ENCODE measurements at regions not wholly inside any gene's neighbourhood (a gene's known extent, or its start where the extent isn't known, plus 50 kb on each side); places are given as distances from the start of the nearest gene placed in this dataset.

- H3K4me1 ChIP-seq (ENCODE audit: control insufficient read depth, insufficient read depth, low read length): peaks cover 7% of the 10 kb centered on the region
- peaks cover 38% of the 10 kb centered on the region for H3K27me3 ChIP-seq (ENCODE audit: control insufficient read depth, insufficient read depth, low read length, poor library complexity, severe bottlenecking)
- no peak overlapping the region for H3K4me3 ChIP-seq (ENCODE audit: insufficient read depth, low read depth, low read length)
- H3K9me3 ChIP-seq (ENCODE audit: control insufficient read depth, low read length): no peaks in the 10 kb centered on the region
- WGBS, 2 experiments: 75 to 77% methylated on average over 6 to 7 of the region's 8 CpGs
- H3K27ac ChIP-seq (ENCODE audit: insufficient read depth, low read depth, low read length, poor library complexity, severe bottlenecking): no peak overlapping the region
- H3K36me3 ChIP-seq (ENCODE audit: control insufficient read depth, insufficient read depth, low read length): no peaks in the 10 kb centered on the region
Measured at GRCh38 chr14:60349663-60350365, 100.8 kb downstream of the PPM1A start.

GRCh38 chr14:60350366-60350720, 101.3 kb downstream of the PPM1A start:
- Histone ChIP-seq H3K4me1 (ENCODE audit: control insufficient read depth, insufficient read depth, low read length) (peaks cover 10% of the 10 kb centered on the region), H3K36me3 (ENCODE audit: control insufficient read depth, insufficient read depth, low read length) (no peaks in the 10 kb centered on the region), H3K4me3 (ENCODE audit: insufficient read depth, low read depth, low read length) (no peak overlapping the region), H3K27ac (ENCODE audit: insufficient read depth, low read depth, low read length, poor library complexity, severe bottlenecking) (no peak overlapping the region), H3K27me3 (ENCODE audit: control insufficient read depth, insufficient read depth, low read length, poor library complexity, severe bottlenecking) (peaks cover 44% of the 10 kb centered on the region), H3K9me3 (ENCODE audit: control insufficient read depth, low read length) (no peaks in the 10 kb centered on the region)
- 31 to 33% methylated on average over 5 of the region's 5 CpGs for WGBS, 2 experiments

GRCh38 chr14:60353420-60353819, 104.4 kb downstream of the PPM1A start:
- WGBS, 2 experiments: 82 to 85% methylated on average over 4 of the region's 4 CpGs
- H3K4me1 ChIP-seq (ENCODE audit: control insufficient read depth, insufficient read depth, low read length): peaks cover 34% of the 10 kb centered on the region
- no peak overlapping the region for H3K27ac ChIP-seq (ENCODE audit: insufficient read depth, low read depth, low read length, poor library complexity, severe bottlenecking)
- no peaks in the 10 kb centered on the region for H3K9me3 ChIP-seq (ENCODE audit: control insufficient read depth, low read length)
- H3K36me3 ChIP-seq (ENCODE audit: control insufficient read depth, insufficient read depth, low read length): no peaks in the 10 kb centered on the region
- H3K27me3 ChIP-seq (ENCODE audit: control insufficient read depth, insufficient read depth, low read length, poor library complexity, severe bottlenecking): peaks cover 58% of the 10 kb centered on the region
- H3K4me3 ChIP-seq (ENCODE audit: insufficient read depth, low read depth, low read length): no peak overlapping the region

GRCh38 chr14:60355768-60356167, 106.7 kb downstream of the PPM1A start:
- peaks cover 64% of the 10 kb centered on the region for H3K27me3 ChIP-seq (ENCODE audit: control insufficient read depth, insufficient read depth, low read length, poor library complexity, severe bottlenecking)
- no peaks in the 10 kb centered on the region for H3K36me3 ChIP-seq (ENCODE audit: control insufficient read depth, insufficient read depth, low read length)
- no peak overlapping the region for H3K4me3 ChIP-seq (ENCODE audit: insufficient read depth, low read depth, low read length)
- H3K4me1 ChIP-seq (ENCODE audit: control insufficient read depth, insufficient read depth, low read length): peaks cover 27% of the 10 kb centered on the region
- H3K9me3 ChIP-seq (ENCODE audit: control insufficient read depth, low read length): no peaks in the 10 kb centered on the region
- no peak overlapping the region for H3K27ac ChIP-seq (ENCODE audit: insufficient read depth, low read depth, low read length, poor library complexity, severe bottlenecking)

- WGBS, 2 experiments: 67 to 68% methylated on average over 3 of the region's 3 CpGs
- peaks cover 27% of the 10 kb centered on the region for H3K4me1 ChIP-seq (ENCODE audit: control insufficient read depth, insufficient read depth, low read length)
Measured at GRCh38 chr14:60356386-60356785, 107.4 kb downstream of the PPM1A start.

GRCh38 chr14:60356906-60357550, 108.0 kb downstream of the PPM1A start:
- H3K36me3 ChIP-seq (ENCODE audit: control insufficient read depth, insufficient read depth, low read length): no peaks in the 10 kb centered on the region
- WGBS, 2 experiments: 19 to 22% methylated on average over 10 of the region's 10 CpGs
- peaks cover 57% of the 10 kb centered on the region for H3K27me3 ChIP-seq (ENCODE audit: control insufficient read depth, insufficient read depth, low read length, poor library complexity, severe bottlenecking)
- H3K4me3 ChIP-seq (ENCODE audit: insufficient read depth, low read depth, low read length): no peak overlapping the region
- peaks cover 27% of the 10 kb centered on the region for H3K4me1 ChIP-seq (ENCODE audit: control insufficient read depth, insufficient read depth, low read length)
- peak overlapping the region; percentile 47 for H3K27ac ChIP-seq (ENCODE audit: insufficient read depth, low read depth, low read length, poor library complexity, severe bottlenecking)
- H3K9me3 ChIP-seq (ENCODE audit: control insufficient read depth, low read length): no peaks in the 10 kb centered on the region

More at GRCh38 chr14:60356386-60356785, 107.4 kb downstream of the PPM1A start:
- peaks cover 61% of the 10 kb centered on the region for H3K27me3 ChIP-seq (ENCODE audit: control insufficient read depth, insufficient read depth, low read length, poor library complexity, severe bottlenecking)
- H3K4me3 ChIP-seq (ENCODE audit: insufficient read depth, low read depth, low read length): no peak overlapping the region
- H3K36me3 ChIP-seq (ENCODE audit: control insufficient read depth, insufficient read depth, low read length): no peaks in the 10 kb centered on the region
- peak overlapping the region; percentile 47 for H3K27ac ChIP-seq (ENCODE audit: insufficient read depth, low read depth, low read length, poor library complexity, severe bottlenecking)
- no peaks in the 10 kb centered on the region for H3K9me3 ChIP-seq (ENCODE audit: control insufficient read depth, low read length)

- H3K4me3 ChIP-seq (ENCODE audit: insufficient read depth, low read depth, low read length): no peak overlapping the region
- peaks cover 27% of the 10 kb centered on the region for H3K4me1 ChIP-seq (ENCODE audit: control insufficient read depth, insufficient read depth, low read length)
- no peaks in the 10 kb centered on the region for H3K9me3 ChIP-seq (ENCODE audit: control insufficient read depth, low read length)
- H3K27me3 ChIP-seq (ENCODE audit: control insufficient read depth, insufficient read depth, low read length, poor library complexity, severe bottlenecking): peaks cover 51% of the 10 kb centered on the region
- 77 to 81% methylated on average over 3 of the region's 3 CpGs for WGBS, 2 experiments
- H3K36me3 ChIP-seq (ENCODE audit: control insufficient read depth, insufficient read depth, low read length): no peaks in the 10 kb centered on the region
- no peak overlapping the region for H3K27ac ChIP-seq (ENCODE audit: insufficient read depth, low read depth, low read length, poor library complexity, severe bottlenecking)
Measured at GRCh38 chr14:60357551-60358149, 108.6 kb downstream of the PPM1A start.

- Histone ChIP-seq H3K4me3 (ENCODE audit: insufficient read depth, low read depth, low read length) (no peak overlapping the region), H3K36me3 (ENCODE audit: control insufficient read depth, insufficient read depth, low read length) (no peaks in the 10 kb centered on the region), H3K27me3 (ENCODE audit: control insufficient read depth, insufficient read depth, low read length, poor library complexity, severe bottlenecking) (peaks cover 12% of the 10 kb centered on the region), H3K4me1 (ENCODE audit: control insufficient read depth, insufficient read depth, low read length) (no peaks in the 10 kb centered on the region), H3K9me3 (ENCODE audit: control insufficient read depth, low read length) (no peaks in the 10 kb centered on the region), H3K27ac (ENCODE audit: insufficient read depth, low read depth, low read length, poor library complexity, severe bottlenecking) (no peak overlapping the region)
- WGBS, 2 experiments: 92 to 95% methylated on average over 2 of the region's 2 CpGs
Measured at GRCh38 chr14:60363275-60363674, 114.3 kb downstream of the PPM1A start.

- H3K4me1 ChIP-seq (ENCODE audit: control insufficient read depth, insufficient read depth, low read length): no peaks in the 10 kb centered on the region
- H3K9me3 ChIP-seq (ENCODE audit: control insufficient read depth, low read length): no peaks in the 10 kb centered on the region
- H3K27ac ChIP-seq (ENCODE audit: insufficient read depth, low read depth, low read length, poor library complexity, severe bottlenecking): no peak overlapping the region
- H3K4me3 ChIP-seq (ENCODE audit: insufficient read depth, low read depth, low read length): no peak overlapping the region
- 92 to 96% methylated on average over 2 to 3 of the region's 3 CpGs for WGBS, 2 experiments
- no peaks in the 10 kb centered on the region for H3K36me3 ChIP-seq (ENCODE audit: control insufficient read depth, insufficient read depth, low read length)
- H3K27me3 ChIP-seq (ENCODE audit: control insufficient read depth, insufficient read depth, low read length, poor library complexity, severe bottlenecking): peaks cover 7% of the 10 kb centered on the region
Measured at GRCh38 chr14:60363687-60364086, 114.7 kb downstream of the PPM1A start.

- Histone ChIP-seq H3K36me3 (ENCODE audit: control insufficient read depth, insufficient read depth, low read length) (no peaks in the 10 kb centered on the region), H3K27me3 (ENCODE audit: control insufficient read depth, insufficient read depth, low read length, poor library complexity, severe bottlenecking) (no peaks in the 10 kb centered on the region), H3K4me1 (ENCODE audit: control insufficient read depth, insufficient read depth, low read length) (no peaks in the 10 kb centered on the region), H3K27ac (ENCODE audit: insufficient read depth, low read depth, low read length, poor library complexity, severe bottlenecking) (no peak overlapping the region), H3K9me3 (ENCODE audit: control insufficient read depth, low read length) (no peaks in the 10 kb centered on the region), H3K4me3 (ENCODE audit: insufficient read depth, low read depth, low read length) (no peak overlapping the region)
- WGBS, 2 experiments: 93% methylated on average over 10 of the region's 10 CpGs
Measured at GRCh38 chr14:60381909-60382308, 104.0 kb downstream of the C14orf39 start.
